ENCODE measurements at regions not wholly inside any gene's neighbourhood (a gene's known extent, or its start where the extent isn't known, plus 50 kb on each side); places are given as distances from the start of the nearest gene placed in this dataset.

DNA sequence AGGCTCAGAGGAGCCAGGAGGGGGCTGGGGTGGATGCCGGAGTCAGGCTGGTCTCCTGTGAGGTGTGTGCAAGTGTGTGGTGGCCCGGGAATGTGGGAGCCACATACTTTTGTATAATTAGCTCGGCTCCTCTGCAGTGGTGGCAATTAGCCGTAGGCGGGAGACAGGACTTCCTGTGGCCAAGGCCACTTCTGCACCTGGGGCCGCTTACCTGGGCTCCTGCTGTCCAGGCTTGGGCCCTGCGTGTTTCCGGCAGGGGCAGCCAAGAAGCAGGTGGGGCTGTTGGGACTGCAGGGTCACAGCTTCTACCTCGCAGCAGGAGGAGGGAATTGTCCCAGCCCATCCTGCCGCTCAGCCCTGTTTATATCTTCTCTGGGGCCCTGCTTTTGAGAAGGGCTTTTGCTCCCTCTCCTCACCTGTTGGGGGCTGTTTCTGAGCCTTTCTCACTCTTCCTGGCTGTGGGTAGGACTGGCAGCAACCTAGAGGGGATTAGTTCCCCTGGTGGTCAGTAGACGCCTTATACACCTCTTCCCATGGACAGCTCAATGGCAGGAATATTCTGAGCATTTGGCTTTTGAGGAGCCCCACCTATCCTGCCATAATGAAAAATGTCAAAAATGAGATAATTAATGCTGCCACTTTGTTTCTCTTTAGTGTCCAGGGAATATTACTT lies 145.4 kb upstream of the PITX1 start:
- TF ChIP-seq, protein P1, sequence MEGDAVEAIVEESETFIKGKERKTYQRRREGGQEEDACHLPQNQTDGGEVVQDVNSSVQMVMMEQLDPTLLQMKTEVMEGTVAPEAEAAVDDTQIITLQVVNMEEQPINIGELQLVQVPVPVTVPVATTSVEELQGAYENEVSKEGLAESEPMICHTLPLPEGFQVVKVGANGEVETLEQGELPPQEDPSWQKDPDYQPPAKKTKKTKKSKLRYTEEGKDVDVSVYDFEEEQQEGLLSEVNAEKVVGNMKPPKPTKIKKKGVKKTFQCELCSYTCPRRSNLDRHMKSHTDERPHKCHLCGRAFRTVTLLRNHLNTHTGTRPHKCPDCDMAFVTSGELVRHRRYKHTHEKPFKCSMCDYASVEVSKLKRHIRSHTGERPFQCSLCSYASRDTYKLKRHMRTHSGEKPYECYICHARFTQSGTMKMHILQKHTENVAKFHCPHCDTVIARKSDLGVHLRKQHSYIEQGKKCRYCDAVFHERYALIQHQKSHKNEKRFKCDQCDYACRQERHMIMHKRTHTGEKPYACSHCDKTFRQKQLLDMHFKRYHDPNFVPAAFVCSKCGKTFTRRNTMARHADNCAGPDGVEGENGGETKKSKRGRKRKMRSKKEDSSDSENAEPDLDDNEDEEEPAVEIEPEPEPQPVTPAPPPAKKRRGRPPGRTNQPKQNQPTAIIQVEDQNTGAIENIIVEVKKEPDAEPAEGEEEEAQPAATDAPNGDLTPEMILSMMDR (IDR thresholded peaks at IDR 0.05; ENCODE audit: low read length): no peak
- TF ChIP-seq EZH2 (optimal IDR thresholded peaks at IDR 0.05; ENCODE audit: low read depth, low read length) (no peak), EZH2phosphoT487 (IDR thresholded peaks at IDR 0.05; ENCODE audit: low read length) (no peak)
